Activated CD8-positive, alpha-beta memory T cell treated with anti-CD3 and anti-CD28 coated beads for 48 hours (primary cell): ENCODE measurements at regions not wholly inside any gene's neighbourhood (a gene's known extent, or its start where the extent isn't known, plus 50 kb on each side); places are given as distances from the start of the nearest gene placed in this dataset.

Experiments used
- DNase-seq, 3 experiments: peaks; one replicate each; pipeline ENCODE4 v3.0.0-alpha.2; 2020; ENCODE audit warnings: low read depth in 2 of 3, low spot score in 2 of 3

- no peak for DNase-seq
These were observed 201.2 kb upstream of the GAS1 start for GRCh38 chr9:87148331-87149104.

- DNase-seq, result no peak
These were observed 202.5 kb upstream of the GAS1 start for GRCh38 chr9:87149799-87150198.

GRCh38 chr9:87152256-87152655, 204.9 kb upstream of the GAS1 start:
- DNase-seq, result no peak

- no peak for DNase-seq
These were observed 208.9 kb upstream of the GAS1 start for GRCh38 chr9:87156247-87156646.

- DNase-seq, result no peak
These were observed 210.2 kb upstream of the GAS1 start for GRCh38 chr9:87157366-87158031.

GRCh38 chr9:87158765-87159164, 211.5 kb upstream of the GAS1 start:
- DNase-seq, result no peak

GRCh38 chr9:87160148-87161102, 213.1 kb upstream of the GAS1 start:
- no peak for DNase-seq

GRCh38 chr9:87167161-87167560, 219.9 kb upstream of the GAS1 start:
- no peak for DNase-seq

GRCh38 chr9:87167582-87167981, 220.3 kb upstream of the GAS1 start:
- DNase-seq, result no peak

GRCh38 chr9:87178302-87178701, 231.0 kb upstream of the GAS1 start:
- DNase-seq, result no peak

GRCh38 chr9:87179553-87180340, 232.4 kb upstream of the GAS1 start:
- DNase-seq, result no peak

GRCh38 chr9:87180361-87180760, 233.1 kb upstream of the GAS1 start:
- no peak for DNase-seq

- DNase-seq, result no peak
These were observed 233.5 kb upstream of the GAS1 start for GRCh38 chr9:87180841-87181240.

- DNase-seq, result no peak
These were observed 234.4 kb upstream of the GAS1 start for GRCh38 chr9:87181670-87182069.

GRCh38 chr9:87184956-87185642, 237.8 kb upstream of the GAS1 start:
- no peak for DNase-seq

- DNase-seq, result no peak
These were observed 240.3 kb upstream of the GAS1 start for GRCh38 chr9:87187656-87188055.

- DNase-seq, result no peak
These were observed 241.7 kb upstream of the GAS1 start for GRCh38 chr9:87189006-87189405.

- no peak for DNase-seq
These were observed 245.8 kb upstream of the GAS1 start for GRCh38 chr9:87193151-87193550.

GRCh38 chr9:87193925-87194868, 246.9 kb upstream of the GAS1 start:
- no peak for DNase-seq
